ENCODE measurements at regions not wholly inside any gene's neighbourhood (a gene's known extent, or its start where the extent isn't known, plus 50 kb on each side); places are given as distances from the start of the nearest gene placed in this dataset.

- DNase-seq, result no peak
These were observed 447.6 kb downstream of the TOX3 start for GRCh38 chr16:52099382-52099781.

- DNase-seq, result no peak
These were observed 451.5 kb downstream of the TOX3 start for GRCh38 chr16:52095471-52095870.

GRCh38 chr16:52092126-52092525, 454.8 kb downstream of the TOX3 start:
- DNase-seq, result no peak

GRCh38 chr16:52090080-52090479, 456.9 kb downstream of the TOX3 start:
- no peak for DNase-seq

- DNase-seq, result no peak
These were observed 457.5 kb downstream of the TOX3 start for GRCh38 chr16:52089476-52089875.

GRCh38 chr16:52086901-52087300, 460.0 kb downstream of the TOX3 start:
- DNase-seq, result no peak

GRCh38 chr16:52078716-52079655, 468.0 kb downstream of the TOX3 start:
- DNase-seq, result no peak

GRCh38 chr16:52077607-52078006, 469.3 kb downstream of the TOX3 start:
- DNase-seq, result no peak

- DNase-seq, result no peak
These were observed 470.1 kb downstream of the TOX3 start for GRCh38 chr16:52076801-52077201.

GRCh38 chr16:52076332-52076731, 470.6 kb downstream of the TOX3 start:
- DNase-seq, result no peak

GRCh38 chr16:52074133-52074532, 472.8 kb downstream of the TOX3 start:
- no peak for DNase-seq

- DNase-seq, result no peak
These were observed 473.9 kb downstream of the TOX3 start for GRCh38 chr16:52073024-52073423.

GRCh38 chr16:52071101-52071500, 475.8 kb downstream of the TOX3 start:
- no peak for DNase-seq

GRCh38 chr16:52070341-52071057, 476.4 kb downstream of the TOX3 start:
- DNase-seq, result no peak

- DNase-seq, result no peak
These were observed 477.1 kb downstream of the TOX3 start for GRCh38 chr16:52069866-52070265.

GRCh38 chr16:52068447-52069074, 478.4 kb downstream of the TOX3 start:
- no peak for DNase-seq

- DNase-seq, result no peak
These were observed 480.0 kb downstream of the TOX3 start for GRCh38 chr16:52066962-52067361.

- DNase-seq, result no peak
These were observed 490.7 kb downstream of the TOX3 start for GRCh38 chr16:52056259-52056658.

GRCh38 chr16:52055381-52055780, 491.6 kb downstream of the TOX3 start:
- no peak for DNase-seq

GRCh38 chr16:52054326-52054725, 492.6 kb downstream of the TOX3 start:
- no peak for DNase-seq

GRCh38 chr16:52052818-52053217, 494.1 kb downstream of the TOX3 start:
- DNase-seq, result no peak

- DNase-seq, result no peak
These were observed 495.4 kb downstream of the TOX3 start for GRCh38 chr16:52051414-52052172.

- no peak for DNase-seq
These were observed 496.5 kb downstream of the TOX3 start for GRCh38 chr16:52050418-52050817.
